ENCODE measurements at regions not wholly inside any gene's neighbourhood (a gene's known extent, or its start where the extent isn't known, plus 50 kb on each side); places are given as distances from the start of the nearest gene placed in this dataset.

DNA sequence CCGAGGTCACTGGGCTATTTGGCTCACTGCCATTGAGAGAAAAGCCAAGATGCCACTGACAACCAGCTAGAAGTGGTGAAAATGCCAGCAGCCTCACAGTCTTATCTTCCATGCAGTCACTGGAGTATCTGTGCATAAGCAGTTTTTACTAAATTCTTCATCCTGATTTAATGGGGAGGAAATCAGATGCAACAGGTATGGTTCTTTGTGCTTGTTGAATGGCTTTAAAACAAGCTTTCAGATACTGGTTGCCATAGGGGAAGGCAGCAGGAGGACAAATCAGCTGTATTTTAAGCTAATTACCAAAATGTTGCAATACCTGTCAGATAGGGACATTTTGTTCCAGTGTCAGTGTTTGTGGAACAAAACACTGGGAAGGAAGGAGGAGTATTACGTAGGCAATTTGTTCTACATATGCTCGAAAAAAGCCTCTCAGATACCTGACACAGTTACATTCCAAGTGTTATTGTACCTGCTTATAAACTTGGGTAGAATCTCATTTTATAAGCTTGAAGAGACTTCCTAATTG is 54.1 kb upstream of the ARHGAP5 start:
- no peak for DNase-seq
- H3K36me3 ChIP-seq = no peaks in the 10 kb centered on the region
- H3K27me3 ChIP-seq = no peaks in the 10 kb centered on the region
- no peak overlapping the region for H3K27ac ChIP-seq
- no peaks in the 10 kb centered on the region for H3K4me1 ChIP-seq
- no peaks in the 10 kb centered on the region for H3K9me3 ChIP-seq
- TF ChIP-seq, protein P1, sequence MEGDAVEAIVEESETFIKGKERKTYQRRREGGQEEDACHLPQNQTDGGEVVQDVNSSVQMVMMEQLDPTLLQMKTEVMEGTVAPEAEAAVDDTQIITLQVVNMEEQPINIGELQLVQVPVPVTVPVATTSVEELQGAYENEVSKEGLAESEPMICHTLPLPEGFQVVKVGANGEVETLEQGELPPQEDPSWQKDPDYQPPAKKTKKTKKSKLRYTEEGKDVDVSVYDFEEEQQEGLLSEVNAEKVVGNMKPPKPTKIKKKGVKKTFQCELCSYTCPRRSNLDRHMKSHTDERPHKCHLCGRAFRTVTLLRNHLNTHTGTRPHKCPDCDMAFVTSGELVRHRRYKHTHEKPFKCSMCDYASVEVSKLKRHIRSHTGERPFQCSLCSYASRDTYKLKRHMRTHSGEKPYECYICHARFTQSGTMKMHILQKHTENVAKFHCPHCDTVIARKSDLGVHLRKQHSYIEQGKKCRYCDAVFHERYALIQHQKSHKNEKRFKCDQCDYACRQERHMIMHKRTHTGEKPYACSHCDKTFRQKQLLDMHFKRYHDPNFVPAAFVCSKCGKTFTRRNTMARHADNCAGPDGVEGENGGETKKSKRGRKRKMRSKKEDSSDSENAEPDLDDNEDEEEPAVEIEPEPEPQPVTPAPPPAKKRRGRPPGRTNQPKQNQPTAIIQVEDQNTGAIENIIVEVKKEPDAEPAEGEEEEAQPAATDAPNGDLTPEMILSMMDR (IDR thresholded peaks at IDR 0.05) = no peak
- TF ChIP-seq POLR2A (IDR thresholded peaks at IDR 0.05) = no peak
- H3K4me3 ChIP-seq = no peak overlapping the region

DNA sequence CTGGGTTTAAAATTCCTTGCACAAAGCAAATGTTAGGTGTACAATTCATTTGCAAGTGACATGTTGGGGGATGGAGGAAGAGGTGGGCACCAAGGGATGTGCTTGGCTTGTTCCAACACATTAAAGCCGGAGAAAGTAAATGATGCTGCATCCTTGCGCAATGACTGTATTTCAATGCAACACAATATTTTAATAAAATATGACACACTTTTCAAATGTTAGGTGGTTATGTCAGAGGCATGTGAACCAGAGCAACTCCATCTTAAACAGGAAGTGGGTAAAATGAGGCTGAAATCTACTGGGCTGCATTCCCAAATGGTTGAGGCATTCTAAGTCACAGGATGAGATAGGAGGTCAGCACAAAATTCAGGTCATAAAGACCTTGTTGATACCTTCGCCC is 53.6 kb upstream of the ARHGAP5 start:
- TF ChIP-seq, protein P1 (IDR thresholded peaks at IDR 0.05) = no peak
- no peak for TF ChIP-seq POLR2A (IDR thresholded peaks at IDR 0.05)
- Histone ChIP-seq H3K4me1 (no peaks in the 10 kb centered on the region), H3K4me3 (no peak overlapping the region), H3K36me3 (no peaks in the 10 kb centered on the region), H3K27me3 (no peaks in the 10 kb centered on the region), H3K9me3 (no peaks in the 10 kb centered on the region), H3K27ac (no peak overlapping the region)
- DNase-seq = no peak

DNA sequence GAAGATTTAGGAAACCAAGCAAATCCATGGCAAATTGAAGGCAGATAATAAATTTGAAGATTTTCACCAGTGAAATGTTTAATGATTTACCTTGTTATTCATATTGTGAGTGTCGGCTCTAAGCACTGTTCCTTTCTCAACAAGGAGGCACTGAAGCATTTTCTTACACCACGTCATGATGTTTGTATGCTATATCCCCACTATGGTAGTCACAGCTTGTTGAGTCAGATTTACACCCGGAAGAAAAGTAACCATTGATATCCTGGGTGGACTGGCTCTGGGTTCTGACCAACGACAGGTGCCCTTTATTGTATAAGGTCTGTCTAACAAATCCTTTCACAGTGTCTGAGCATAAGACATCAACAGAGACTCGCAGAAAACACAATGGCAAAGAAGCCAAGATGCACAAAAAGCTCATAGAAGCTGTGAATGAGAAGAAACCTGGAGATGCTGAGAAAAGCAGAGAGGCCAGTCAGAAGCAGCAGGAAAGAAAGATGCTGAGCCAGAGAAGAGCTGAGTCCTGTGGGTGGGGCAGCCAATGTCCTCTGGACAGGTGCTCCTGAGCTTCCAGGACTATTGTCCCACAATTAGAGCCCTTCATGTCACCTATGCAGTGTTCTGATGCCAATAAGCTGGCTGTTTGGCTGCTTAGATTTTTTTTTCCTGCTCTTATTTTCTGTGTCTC is 49.7 kb upstream of the ARHGAP5 start:
- no peak overlapping the region for H3K27ac ChIP-seq
- H3K4me1 ChIP-seq = no peaks in the 10 kb centered on the region
- TF ChIP-seq, protein P1 (IDR thresholded peaks at IDR 0.05) = no peak
- TF ChIP-seq POLR2A (IDR thresholded peaks at IDR 0.05) = no peak
- no peaks in the 10 kb centered on the region for H3K27me3 ChIP-seq
- H3K36me3 ChIP-seq = no peaks in the 10 kb centered on the region
- DNase-seq = no peak
- H3K4me3 ChIP-seq = no peak overlapping the region
- no peaks in the 10 kb centered on the region for H3K9me3 ChIP-seq
